ENCODE measurements at regions not wholly inside any gene's neighbourhood (a gene's known extent, or its start where the extent isn't known, plus 50 kb on each side); places are given as distances from the start of the nearest gene placed in this dataset.

DNA sequence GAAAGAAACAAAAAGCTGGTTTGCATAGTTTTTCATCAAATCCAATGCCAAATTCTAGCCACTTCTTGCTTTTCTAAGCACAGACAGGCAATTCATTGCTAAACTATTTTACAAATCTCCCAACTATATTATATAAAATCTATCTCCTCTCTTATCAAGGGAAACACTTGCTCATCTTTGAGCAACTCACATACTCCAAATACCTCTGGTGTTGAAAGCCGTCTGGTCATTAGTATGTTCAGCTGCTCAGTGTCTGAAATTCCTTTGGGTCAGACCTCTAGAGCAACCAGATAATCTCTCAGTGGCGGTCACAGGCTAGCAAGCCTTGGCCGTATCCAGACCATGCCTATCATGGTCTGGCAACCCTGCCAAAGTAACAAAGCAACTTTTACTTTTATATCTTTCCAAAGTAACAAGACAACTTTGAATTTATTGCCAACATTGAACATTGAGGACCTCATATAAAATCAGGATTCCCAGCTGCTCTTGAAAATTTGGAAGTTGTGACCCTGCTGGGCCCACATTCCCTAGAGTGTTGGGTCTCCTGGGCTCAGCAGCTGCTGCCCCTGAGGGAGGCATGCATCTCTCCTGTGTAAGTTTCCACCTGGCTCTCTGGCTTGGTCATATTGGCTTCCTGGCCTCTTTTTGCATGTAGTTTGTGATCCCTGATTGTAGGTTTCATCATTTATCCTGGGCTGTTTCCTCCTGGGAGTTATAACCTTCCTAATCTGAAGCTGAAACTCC is 56.8 kb upstream of the LANCL2 start:
- ATAC-seq = peak; percentile 94
- TF ChIP-seq ZFP3 (CRISPR knock-in tag; IDR thresholded peaks at IDR 0.05) (no peak), ZFP30 (CRISPR knock-in tag; IDR thresholded peaks at IDR 0.05) (no peak), ZNF8 (CRISPR knock-in tag; IDR thresholded peaks at IDR 0.05) (no peak), SNAI2 (CRISPR knock-in tag; IDR thresholded peaks at IDR 0.05) (no peak), ZNF565 (CRISPR knock-in tag; conservative IDR thresholded peaks at IDR 0.05; ENCODE audit: low read depth) (no peak), ESRRG (CRISPR knock-in tag; IDR thresholded peaks at IDR 0.05) (no peak), CSDC2 (CRISPR knock-in tag; IDR thresholded peaks at IDR 0.05) (peak; percentile 45; the same call in 1 of the 2 replicates), ZNF70 (CRISPR knock-in tag; IDR thresholded peaks at IDR 0.05) (no peak), ARNTL (CRISPR knock-in tag; IDR thresholded peaks at IDR 0.05; ENCODE audit: borderline replicate concordance, low read depth) (no peak), ISL1 (CRISPR knock-in tag; IDR thresholded peaks at IDR 0.05) (peak; percentile 92), PPARA (CRISPR knock-in tag; IDR thresholded peaks at IDR 0.05; ENCODE audit: borderline replicate concordance) (no peak), ZC3H10 (CRISPR knock-in tag; IDR thresholded peaks at IDR 0.05) (no peak), GLIS3 (CRISPR knock-in tag; IDR thresholded peaks at IDR 0.05) (0 out of 2 replicates have a peak, but pooled peaks have one; percentile 26), TOX (CRISPR knock-in tag; IDR thresholded peaks at IDR 0.05; ENCODE audit: borderline replicate concordance) (no peak), BACH2 (CRISPR knock-in tag; IDR thresholded peaks at IDR 0.05; ENCODE audit: borderline replicate concordance) (no peak), OSR1 (CRISPR knock-in tag; IDR thresholded peaks at IDR 0.05) (no peak), TCF4 (CRISPR knock-in tag; IDR thresholded peaks at IDR 0.05; ENCODE audit: borderline replicate concordance) (no peak), RARB (CRISPR knock-in tag; IDR thresholded peaks at IDR 0.05) (no peak)
- TF ChIP-seq, protein P1, sequence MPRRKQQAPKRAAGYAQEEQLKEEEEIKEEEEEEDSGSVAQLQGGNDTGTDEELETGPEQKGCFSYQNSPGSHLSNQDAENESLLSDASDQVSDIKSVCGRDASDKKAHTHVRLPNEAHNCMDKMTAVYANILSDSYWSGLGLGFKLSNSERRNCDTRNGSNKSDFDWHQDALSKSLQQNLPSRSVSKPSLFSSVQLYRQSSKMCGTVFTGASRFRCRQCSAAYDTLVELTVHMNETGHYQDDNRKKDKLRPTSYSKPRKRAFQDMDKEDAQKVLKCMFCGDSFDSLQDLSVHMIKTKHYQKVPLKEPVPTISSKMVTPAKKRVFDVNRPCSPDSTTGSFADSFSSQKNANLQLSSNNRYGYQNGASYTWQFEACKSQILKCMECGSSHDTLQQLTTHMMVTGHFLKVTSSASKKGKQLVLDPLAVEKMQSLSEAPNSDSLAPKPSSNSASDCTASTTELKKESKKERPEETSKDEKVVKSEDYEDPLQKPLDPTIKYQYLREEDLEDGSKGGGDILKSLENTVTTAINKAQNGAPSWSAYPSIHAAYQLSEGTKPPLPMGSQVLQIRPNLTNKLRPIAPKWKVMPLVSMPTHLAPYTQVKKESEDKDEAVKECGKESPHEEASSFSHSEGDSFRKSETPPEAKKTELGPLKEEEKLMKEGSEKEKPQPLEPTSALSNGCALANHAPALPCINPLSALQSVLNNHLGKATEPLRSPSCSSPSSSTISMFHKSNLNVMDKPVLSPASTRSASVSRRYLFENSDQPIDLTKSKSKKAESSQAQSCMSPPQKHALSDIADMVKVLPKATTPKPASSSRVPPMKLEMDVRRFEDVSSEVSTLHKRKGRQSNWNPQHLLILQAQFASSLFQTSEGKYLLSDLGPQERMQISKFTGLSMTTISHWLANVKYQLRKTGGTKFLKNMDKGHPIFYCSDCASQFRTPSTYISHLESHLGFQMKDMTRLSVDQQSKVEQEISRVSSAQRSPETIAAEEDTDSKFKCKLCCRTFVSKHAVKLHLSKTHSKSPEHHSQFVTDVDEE (CRISPR knock-in tag; IDR thresholded peaks at IDR 0.05) = no peak
- TF ChIP-seq, protein P2, sequence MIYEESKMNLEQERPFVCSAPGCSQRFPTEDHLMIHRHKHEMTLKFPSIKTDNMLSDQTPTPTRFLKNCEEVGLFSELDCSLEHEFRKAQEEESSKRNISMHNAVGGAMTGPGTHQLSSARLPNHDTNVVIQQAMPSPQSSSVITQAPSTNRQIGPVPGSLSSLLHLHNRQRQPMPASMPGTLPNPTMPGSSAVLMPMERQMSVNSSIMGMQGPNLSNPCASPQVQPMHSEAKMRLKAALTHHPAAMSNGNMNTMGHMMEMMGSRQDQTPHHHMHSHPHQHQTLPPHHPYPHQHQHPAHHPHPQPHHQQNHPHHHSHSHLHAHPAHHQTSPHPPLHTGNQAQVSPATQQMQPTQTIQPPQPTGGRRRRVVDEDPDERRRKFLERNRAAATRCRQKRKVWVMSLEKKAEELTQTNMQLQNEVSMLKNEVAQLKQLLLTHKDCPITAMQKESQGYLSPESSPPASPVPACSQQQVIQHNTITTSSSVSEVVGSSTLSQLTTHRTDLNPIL (CRISPR knock-in tag; IDR thresholded peaks at IDR 0.05; ENCODE audit: low read depth) = peak; percentile 30; the same call in 1 of the 2 replicates
- TF ChIP-seq, protein P3, sequence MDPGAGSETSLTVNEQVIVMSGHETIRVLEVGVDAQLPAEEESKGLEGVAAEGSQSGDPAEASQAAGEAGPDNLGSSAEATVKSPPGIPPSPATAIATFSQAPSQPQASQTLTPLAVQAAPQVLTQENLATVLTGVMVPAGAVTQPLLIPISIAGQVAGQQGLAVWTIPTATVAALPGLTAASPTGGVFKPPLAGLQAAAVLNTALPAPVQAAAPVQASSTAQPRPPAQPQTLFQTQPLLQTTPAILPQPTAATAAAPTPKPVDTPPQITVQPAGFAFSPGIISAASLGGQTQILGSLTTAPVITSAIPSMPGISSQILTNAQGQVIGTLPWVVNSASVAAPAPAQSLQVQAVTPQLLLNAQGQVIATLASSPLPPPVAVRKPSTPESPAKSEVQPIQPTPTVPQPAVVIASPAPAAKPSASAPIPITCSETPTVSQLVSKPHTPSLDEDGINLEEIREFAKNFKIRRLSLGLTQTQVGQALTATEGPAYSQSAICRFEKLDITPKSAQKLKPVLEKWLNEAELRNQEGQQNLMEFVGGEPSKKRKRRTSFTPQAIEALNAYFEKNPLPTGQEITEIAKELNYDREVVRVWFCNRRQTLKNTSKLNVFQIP (CRISPR knock-in tag; IDR thresholded peaks at IDR 0.05; ENCODE audit: borderline replicate concordance, low read depth) = no peak
- TF ChIP-seq, protein P4, sequence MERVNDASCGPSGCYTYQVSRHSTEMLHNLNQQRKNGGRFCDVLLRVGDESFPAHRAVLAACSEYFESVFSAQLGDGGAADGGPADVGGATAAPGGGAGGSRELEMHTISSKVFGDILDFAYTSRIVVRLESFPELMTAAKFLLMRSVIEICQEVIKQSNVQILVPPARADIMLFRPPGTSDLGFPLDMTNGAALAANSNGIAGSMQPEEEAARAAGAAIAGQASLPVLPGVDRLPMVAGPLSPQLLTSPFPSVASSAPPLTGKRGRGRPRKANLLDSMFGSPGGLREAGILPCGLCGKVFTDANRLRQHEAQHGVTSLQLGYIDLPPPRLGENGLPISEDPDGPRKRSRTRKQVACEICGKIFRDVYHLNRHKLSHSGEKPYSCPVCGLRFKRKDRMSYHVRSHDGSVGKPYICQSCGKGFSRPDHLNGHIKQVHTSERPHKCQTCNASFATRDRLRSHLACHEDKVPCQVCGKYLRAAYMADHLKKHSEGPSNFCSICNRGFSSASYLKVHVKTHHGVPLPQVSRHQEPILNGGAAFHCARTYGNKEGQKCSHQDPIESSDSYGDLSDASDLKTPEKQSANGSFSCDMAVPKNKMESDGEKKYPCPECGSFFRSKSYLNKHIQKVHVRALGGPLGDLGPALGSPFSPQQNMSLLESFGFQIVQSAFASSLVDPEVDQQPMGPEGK (CRISPR knock-in tag; IDR thresholded peaks at IDR 0.05; ENCODE audit: borderline replicate concordance) = no peak; the same call in 1 of the 2 replicates
- TF ChIP-seq, protein P5, sequence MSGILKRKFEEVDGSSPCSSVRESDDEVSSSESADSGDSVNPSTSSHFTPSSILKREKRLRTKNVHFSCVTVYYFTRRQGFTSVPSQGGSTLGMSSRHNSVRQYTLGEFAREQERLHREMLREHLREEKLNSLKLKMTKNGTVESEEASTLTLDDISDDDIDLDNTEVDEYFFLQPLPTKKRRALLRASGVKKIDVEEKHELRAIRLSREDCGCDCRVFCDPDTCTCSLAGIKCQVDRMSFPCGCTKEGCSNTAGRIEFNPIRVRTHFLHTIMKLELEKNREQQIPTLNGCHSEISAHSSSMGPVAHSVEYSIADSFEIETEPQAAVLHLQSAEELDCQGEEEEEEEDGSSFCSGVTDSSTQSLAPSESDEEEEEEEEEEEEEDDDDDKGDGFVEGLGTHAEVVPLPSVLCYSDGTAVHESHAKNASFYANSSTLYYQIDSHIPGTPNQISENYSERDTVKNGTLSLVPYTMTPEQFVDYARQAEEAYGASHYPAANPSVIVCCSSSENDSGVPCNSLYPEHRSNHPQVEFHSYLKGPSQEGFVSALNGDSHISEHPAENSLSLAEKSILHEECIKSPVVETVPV (CRISPR knock-in tag; IDR thresholded peaks at IDR 0.05) = no peak
